Right atrium auricular region (tissue), 2 donors: ENCODE measurements at regions not wholly inside any gene's neighbourhood (a gene's known extent, or its start where the extent isn't known, plus 50 kb on each side); places are given as distances from the start of the nearest gene placed in this dataset.

Experiments
- DNase-seq: peaks from one replicate; pipeline ENCODE4 v3.0.0-alpha.2; 2019; ENCODE audit warnings: low spot score
- H3K27ac ChIP-seq, 2 donors: fragments of 200-600 bp; sonication (generic); 1 replicate in 1 of 2; 2 replicates in 1 of 2; pipeline ENCODE4 v1.5.1; 2016 to 2019
- H3K27me3 ChIP-seq, 2 donors: fragments of 200-600 bp; sonication (generic); one replicate each; pipeline versions ENCODE4 v1.5.1 to v1.6.0; 2017 to 2019
- H3K36me3 ChIP-seq: fragments of 200-600 bp; sonication (generic); one replicate; pipeline ENCODE4 v1.5.1; 2016
- H3K4me1 ChIP-seq, 2 donors: fragments of 200-600 bp; sonication (generic); one replicate each; pipeline versions ENCODE4 v1.5.1 to v1.6.0; 2017 to 2019
- H3K4me3 ChIP-seq, 2 donors: fragments of 200-600 bp; sonication (generic); 1 replicate in 1 of 2; 2 replicates in 1 of 2; pipeline ENCODE4 v1.5.1; 2017 to 2019; ENCODE audit warnings: mild to moderate bottlenecking in 1 of 2, moderate library complexity in 1 of 2
- H3K9me3 ChIP-seq, 2 donors: fragments of 200-600 bp; sonication (generic); one replicate each; pipeline ENCODE4 v1.5.1; 2019
- CTCF ChIP-seq, 2 donors: fragments of 200-600 bp; sonication (generic); IDR thresholded peaks; one replicate each; pipeline ENCODE4 v1.5.1; 2019; ENCODE audit warnings: antibody characterized with exemption in 2 of 2

DNA sequence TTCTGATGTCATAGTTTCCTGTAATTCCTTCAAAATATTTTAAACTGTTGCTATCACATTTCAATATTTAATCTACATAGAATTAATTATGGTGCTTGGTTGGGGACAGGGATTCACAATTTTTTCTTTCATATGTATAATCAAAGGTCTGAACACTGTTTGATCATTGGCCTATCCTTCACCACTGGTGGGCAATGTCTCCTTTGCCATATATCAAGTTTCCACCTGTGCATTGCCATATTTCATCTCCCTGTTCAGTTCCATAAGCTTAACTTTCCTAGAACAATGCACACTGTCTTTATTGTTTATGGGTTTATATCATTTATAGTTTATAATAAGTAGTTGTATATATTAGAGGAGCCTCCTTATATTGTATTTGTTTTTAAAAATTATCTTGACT is 374.9 kb upstream of the PTBP2 start:
- TF ChIP-seq CTCF (IDR thresholded peaks at IDR 0.05) = no peak
- Histone ChIP-seq H3K27me3 (no peaks in the 10 kb centered on the region), H3K9me3 (peaks cover 0 to 8% of the 10 kb centered on the region in 2 donors), H3K4me1 (no peaks in the 10 kb centered on the region), H3K27ac (no peak overlapping the region), H3K36me3 (no peaks in the 10 kb centered on the region), H3K4me3 (no peak overlapping the region)
- no peak for DNase-seq

DNA sequence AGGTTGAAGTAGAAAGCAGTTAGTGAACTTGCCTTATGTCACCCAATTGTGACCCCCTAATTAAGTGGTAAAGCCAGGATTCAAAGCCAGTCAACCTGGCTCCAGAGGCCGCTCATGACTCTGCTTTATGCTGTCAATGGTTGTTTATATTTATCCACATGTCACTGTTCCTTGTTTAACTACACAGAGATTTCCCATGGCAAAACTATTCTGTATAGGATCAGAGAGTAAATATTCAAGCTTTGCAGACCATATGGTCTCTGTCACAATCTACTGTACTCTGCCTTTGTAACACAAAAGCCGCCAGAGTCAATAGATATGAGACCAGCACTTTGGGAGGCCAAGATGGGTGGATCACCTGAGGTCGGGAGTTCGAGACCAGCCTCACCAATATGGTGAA is 371.7 kb upstream of the PTBP2 start:
- Histone ChIP-seq H3K9me3 (no peaks in the 10 kb centered on the region), H3K27me3 (no peaks in the 10 kb centered on the region), H3K4me3 (no peak overlapping the region), H3K36me3 (no peaks in the 10 kb centered on the region), H3K27ac (no peak overlapping the region), H3K4me1 (no peaks in the 10 kb centered on the region)
- no peak for TF ChIP-seq CTCF (IDR thresholded peaks at IDR 0.05)
- DNase-seq = no peak

GRCh38 chr1:96352733-96353132 is 368.9 kb upstream of the PTBP2 start:
- Histone ChIP-seq H3K4me1 (no peaks in the 10 kb centered on the region), H3K27ac (no peak overlapping the region), H3K4me3 (no peak overlapping the region), H3K36me3 (no peaks in the 10 kb centered on the region), H3K27me3 (no peaks in the 10 kb centered on the region), H3K9me3 (no peaks in the 10 kb centered on the region)
- no peak for DNase-seq
- no peak for TF ChIP-seq CTCF (IDR thresholded peaks at IDR 0.05)

DNA sequence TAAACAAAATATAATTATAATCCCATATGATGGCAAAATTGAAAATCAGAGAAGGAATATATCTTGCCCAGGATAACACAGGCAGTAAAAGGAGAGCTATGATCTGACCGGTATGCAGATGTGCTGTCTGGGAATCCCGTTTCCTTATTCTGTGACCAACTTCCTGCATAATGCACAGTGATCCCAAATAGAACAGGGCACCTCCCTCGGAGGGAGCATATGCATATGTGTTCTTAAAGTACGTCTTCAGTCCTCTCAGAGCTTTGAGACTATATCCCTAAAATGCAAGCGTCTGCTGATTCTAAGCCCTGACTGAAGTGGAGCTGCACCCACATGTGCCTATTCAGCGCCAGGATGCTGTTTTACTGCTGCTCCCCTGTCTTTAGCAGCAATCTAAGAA is 366.1 kb upstream of the PTBP2 start:
- no peaks in the 10 kb centered on the region for H3K36me3 ChIP-seq
- no peaks in the 10 kb centered on the region for H3K9me3 ChIP-seq
- H3K4me3 ChIP-seq = no peak overlapping the region
- no peak for TF ChIP-seq CTCF (IDR thresholded peaks at IDR 0.05)
- H3K27me3 ChIP-seq = no peaks in the 10 kb centered on the region
- H3K27ac ChIP-seq = no peak overlapping the region
- no peaks in the 10 kb centered on the region for H3K4me1 ChIP-seq
- no peak for DNase-seq

DNA sequence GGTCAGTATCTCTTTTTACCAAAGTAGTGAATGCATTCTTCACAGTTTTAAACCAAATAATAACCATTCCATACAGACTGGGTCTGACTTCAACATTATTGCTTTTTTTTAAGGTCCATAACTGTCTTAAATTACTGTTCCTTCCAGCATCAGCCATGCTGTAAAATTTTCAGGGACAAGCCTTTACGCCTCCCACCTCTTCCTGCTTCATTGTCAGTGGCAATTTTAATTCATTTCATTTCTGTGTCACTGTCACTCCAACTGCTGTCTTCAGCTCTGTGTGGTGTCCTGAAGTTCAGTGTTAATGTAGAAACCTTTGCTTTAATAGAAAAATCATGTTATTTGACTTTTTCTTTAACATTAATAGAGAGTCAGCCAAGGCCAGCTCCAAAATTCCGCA is 365.6 kb upstream of the PTBP2 start:
- DNase-seq = no peak
- H3K4me3 ChIP-seq = no peak overlapping the region
- H3K9me3 ChIP-seq = no peaks in the 10 kb centered on the region
- H3K27me3 ChIP-seq = no peaks in the 10 kb centered on the region
- H3K4me1 ChIP-seq = no peaks in the 10 kb centered on the region
- no peak for TF ChIP-seq CTCF (IDR thresholded peaks at IDR 0.05)
- H3K27ac ChIP-seq = no peak overlapping the region
- H3K36me3 ChIP-seq = no peaks in the 10 kb centered on the region

DNA sequence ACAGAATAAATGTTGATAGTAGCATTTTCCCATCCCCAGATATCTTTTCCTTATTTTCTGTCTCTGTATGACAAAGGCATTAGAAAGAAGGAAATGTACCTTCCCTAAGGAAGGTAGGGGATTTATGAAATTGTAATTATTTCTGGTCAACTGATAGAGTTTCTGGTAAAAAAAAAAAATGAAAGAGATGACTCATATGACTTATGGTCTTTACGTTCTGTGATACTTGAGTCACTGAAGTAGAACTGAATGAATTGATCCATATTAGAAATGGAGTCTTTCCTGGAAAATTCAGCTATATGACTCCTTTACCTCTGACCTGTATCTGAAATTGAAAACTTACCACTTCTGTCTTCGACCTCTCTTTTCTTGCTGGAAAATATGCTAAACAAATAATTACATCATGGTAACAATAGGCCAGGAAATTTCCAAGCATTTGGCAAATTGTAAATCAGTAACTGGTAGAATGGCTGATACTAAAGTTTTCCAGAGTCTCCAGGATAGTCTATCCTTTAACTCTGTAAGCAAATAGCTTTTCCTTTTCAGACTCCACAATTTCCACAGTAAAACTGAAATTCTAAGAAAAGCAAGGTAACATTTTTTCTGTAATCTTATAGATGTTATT is 364.3 kb upstream of the PTBP2 start:
- no peaks in the 10 kb centered on the region for H3K4me1 ChIP-seq
- no peaks in the 10 kb centered on the region for H3K27me3 ChIP-seq
- H3K9me3 ChIP-seq = no peaks in the 10 kb centered on the region
- no peak overlapping the region for H3K4me3 ChIP-seq
- no peak for DNase-seq
- H3K36me3 ChIP-seq = no peaks in the 10 kb centered on the region
- no peak overlapping the region for H3K27ac ChIP-seq
- TF ChIP-seq CTCF (IDR thresholded peaks at IDR 0.05) = no peak
